Thyroid gland (tissue), 4 donors: ENCODE measurements at regions not wholly inside any gene's neighbourhood (a gene's known extent, or its start where the extent isn't known, plus 50 kb on each side); places are given as distances from the start of the nearest gene placed in this dataset.

Source experiments
- POLR2A ChIP-seq, 2 donors: fragments of 450-650 bp; IDR thresholded peaks; one replicate each; pipeline ENCODE4 v1.6.1; 2017; ENCODE audit warnings: antibody characterized with exemption in 2 of 2, mild to moderate bottlenecking in 2 of 2, moderate library complexity in 1 of 2
- TF ChIP-seq, protein P1 (sequence below), 6 experiments: fragments of 200-600 bp in 3 of 6; fragments of 450-650 bp in 3 of 6; sonication (generic) in 3 of 6; IDR thresholded peaks; one replicate each; pipeline ENCODE4 v1.5.1; 2016 to 2019; ENCODE audit warnings: antibody characterized with exemption in 6 of 6, mild to moderate bottlenecking in 2 of 6, inconsistent platforms in 1 of 6, moderate library complexity in 1 of 6

DNA sequence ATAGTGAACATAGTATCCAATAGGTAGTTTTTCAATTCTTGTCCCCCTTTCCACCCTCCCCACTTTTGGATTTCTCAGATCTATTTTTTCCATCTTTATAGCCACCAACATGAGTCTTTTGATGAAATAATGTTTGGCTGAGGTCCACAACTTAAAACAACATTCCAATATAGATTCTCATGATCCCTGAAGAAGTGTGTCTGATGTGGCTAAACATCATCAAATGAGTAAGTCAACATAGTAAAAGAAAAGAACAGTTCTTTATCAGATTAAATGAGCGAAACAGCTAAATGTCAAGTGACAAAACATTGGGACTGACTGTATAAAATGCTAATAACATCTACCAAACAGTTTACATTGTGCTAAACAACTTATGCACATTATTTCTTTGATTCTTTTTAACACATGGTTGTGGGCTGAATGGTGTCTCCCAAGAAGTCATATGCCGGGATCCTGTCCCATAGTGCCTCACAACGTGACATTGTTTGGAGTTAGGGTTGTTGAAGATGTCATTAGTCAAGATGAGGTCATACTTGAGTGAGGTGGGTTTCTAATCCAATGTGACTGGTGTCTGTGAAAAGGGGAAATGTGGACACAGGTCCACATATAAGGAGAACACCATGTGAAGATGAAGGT lies 453.6 kb downstream of the LTN1 start:
- no peak for TF ChIP-seq POLR2A (IDR thresholded peaks at IDR 0.05)
- TF ChIP-seq, protein P1, sequence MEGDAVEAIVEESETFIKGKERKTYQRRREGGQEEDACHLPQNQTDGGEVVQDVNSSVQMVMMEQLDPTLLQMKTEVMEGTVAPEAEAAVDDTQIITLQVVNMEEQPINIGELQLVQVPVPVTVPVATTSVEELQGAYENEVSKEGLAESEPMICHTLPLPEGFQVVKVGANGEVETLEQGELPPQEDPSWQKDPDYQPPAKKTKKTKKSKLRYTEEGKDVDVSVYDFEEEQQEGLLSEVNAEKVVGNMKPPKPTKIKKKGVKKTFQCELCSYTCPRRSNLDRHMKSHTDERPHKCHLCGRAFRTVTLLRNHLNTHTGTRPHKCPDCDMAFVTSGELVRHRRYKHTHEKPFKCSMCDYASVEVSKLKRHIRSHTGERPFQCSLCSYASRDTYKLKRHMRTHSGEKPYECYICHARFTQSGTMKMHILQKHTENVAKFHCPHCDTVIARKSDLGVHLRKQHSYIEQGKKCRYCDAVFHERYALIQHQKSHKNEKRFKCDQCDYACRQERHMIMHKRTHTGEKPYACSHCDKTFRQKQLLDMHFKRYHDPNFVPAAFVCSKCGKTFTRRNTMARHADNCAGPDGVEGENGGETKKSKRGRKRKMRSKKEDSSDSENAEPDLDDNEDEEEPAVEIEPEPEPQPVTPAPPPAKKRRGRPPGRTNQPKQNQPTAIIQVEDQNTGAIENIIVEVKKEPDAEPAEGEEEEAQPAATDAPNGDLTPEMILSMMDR (IDR thresholded peaks at IDR 0.05) = no peak
